SK-N-SH (cell line): ENCODE measurements at regions not wholly inside any gene's neighbourhood (a gene's known extent, or its start where the extent isn't known, plus 50 kb on each side); places are given as distances from the start of the nearest gene placed in this dataset.
"Not testable (repeated sequence)": the region's sequence is repeated elsewhere in the genome, so short reads cannot be mapped to it uniquely, and the experiment has no call there.

ENCODE experiments used
- CTCF ChIA-PET: fragments of 300-600, 350-600 bp; formaldehyde crosslinking; extraction: SDS; loops from one replicate; lab custom pipeline; 2021; lab: Yijun Ruan, JAX
- POLR2A ChIA-PET: fragments of 350-600 bp; sonication (Branson Sonifier 250); formaldehyde crosslinking; extraction: SDS; loops from one replicate; lab custom pipeline; 2020; ENCODE audit warnings: antibody characterized with exemption, inconsistent platforms; lab: Yijun Ruan, JAX
- DNase-seq: peaks from one replicate; pipeline ENCODE4 v3.0.0; 2012
- H2AFZ ChIP-seq: fragments of 200-600 bp; sonication (generic); 2 replicates; pipeline ENCODE4 v1.8.1; 2016; ENCODE audit warnings: antibody characterized with exemption, mild to moderate bottlenecking, low read depth
- H3F3A ChIP-seq: fragments of 200-600 bp; sonication (generic); replicated peaks from 2 replicates; pipeline ENCODE3; 2016; ENCODE audit warnings: antibody characterized with exemption, mild to moderate bottlenecking; ENCODE audit not compliant: insufficient read depth
- H3K27ac ChIP-seq, 2 experiments: fragments of 200-500 bp in 1 of 2; fragments of 200-600 bp in 1 of 2; sonication (Bioruptor generic) in 1 of 2; sonication (generic), shearing (Covaris generic) in 1 of 2; 2 replicates each; pipeline versions ENCODE4 v1.5.1 to v1.6.1; 2014 to 2016; ENCODE audit warnings: low read depth in 2 of 2, inconsistent platforms in 1 of 2, low read length in 1 of 2, mild to moderate bottlenecking in 1 of 2, mixed read lengths in 1 of 2
- H3K27me3 ChIP-seq: fragments of 200-600 bp; sonication (generic), shearing (Covaris generic); 2 replicates; pipeline ENCODE4 v1.6.1; 2016; ENCODE audit warnings: mixed run types; ENCODE audit not compliant: insufficient read depth
- H3K36me3 ChIP-seq, 2 experiments: fragments of 200-500 bp in 1 of 2; fragments of 200-600 bp in 1 of 2; sonication (Bioruptor generic) in 1 of 2; sonication (generic) in 1 of 2; replicated peaks in 1 of 2; 2 replicates each; pipeline versions ENCODE3 to v1.5.1; 2014 to 2016; ENCODE audit warnings: low read length in 1 of 2, mild to moderate bottlenecking in 1 of 2; ENCODE audit not compliant: insufficient read depth in 2 of 2, control insufficient read depth in 1 of 2
- H3K4me1 ChIP-seq, 2 experiments: fragments of 200-500 bp in 1 of 2; fragments of 200-600 bp in 1 of 2; sonication (Bioruptor generic) in 1 of 2; sonication (generic), shearing (Covaris generic) in 1 of 2; 2 replicates each; pipeline versions ENCODE4 v1.5.1 to v1.6.1; 2014 to 2016; ENCODE audit warnings: low read depth in 1 of 2, low read length in 1 of 2, mixed run types in 1 of 2; ENCODE audit not compliant: insufficient read depth in 2 of 2, control insufficient read depth in 1 of 2
- H3K4me2 ChIP-seq: fragments of 200-600 bp; sonication (generic), shearing (Covaris generic); 2 replicates; pipeline ENCODE4 v1.6.1; 2017; ENCODE audit warnings: mixed run types
- H3K4me3 ChIP-seq, 2 experiments: fragments of 200-500 bp in 1 of 2; fragments of 200-600 bp in 1 of 2; sonication (Bioruptor generic) in 1 of 2; sonication (generic), shearing (Covaris generic) in 1 of 2; 2 replicates each; pipeline versions ENCODE4 v1.5.1 to v1.8.1; 2014 to 2016; ENCODE audit warnings: low read depth in 2 of 2, inconsistent platforms in 1 of 2, low read length in 1 of 2, mild to moderate bottlenecking in 1 of 2, mixed read lengths in 1 of 2, moderate library complexity in 1 of 2
- H3K79me2 ChIP-seq: fragments of 200-600 bp; sonication (generic); 2 replicates; pipeline ENCODE4 v1.8.1; 2017; ENCODE audit warnings: mild to moderate bottlenecking; ENCODE audit not compliant: insufficient read depth
- H3K9ac ChIP-seq: fragments of 200-600 bp; sonication (generic); 2 replicates; pipeline ENCODE4 v1.6.1; 2017; ENCODE audit warnings: mixed run types
- H3K9me2 ChIP-seq: fragments of 200-600 bp; sonication (generic); 2 replicates; pipeline ENCODE4 v1.6.1; 2017; ENCODE audit warnings: mixed run types
- H3K9me3 ChIP-seq: fragments of 200-600 bp; sonication (generic); 2 replicates; pipeline ENCODE4 v1.6.1; 2017; ENCODE audit warnings: mixed run types, mild to moderate bottlenecking, moderate library complexity
- H4K20me1 ChIP-seq: fragments of 200-600 bp; sonication (generic); 2 replicates; pipeline ENCODE4 v1.6.1; 2017; ENCODE audit warnings: mild to moderate bottlenecking, mixed run types; ENCODE audit not compliant: insufficient read depth
- ELF1 ChIP-seq: IDR thresholded peaks from 2 replicates; pipeline ENCODE4 v1.4.0; 2012
- FOSL2 ChIP-seq: IDR thresholded peaks from 2 replicates; pipeline ENCODE4 v1.4.0; 2012; ENCODE audit warnings: low read depth, mild to moderate bottlenecking, moderate library complexity, borderline replicate concordance
- JUND ChIP-seq: IDR thresholded peaks from 2 replicates; pipeline ENCODE4 v1.4.0; 2012
- PBX3 ChIP-seq: IDR thresholded peaks from 2 replicates; pipeline ENCODE4; 2012
- RCOR1 ChIP-seq: fragments of 150-350 bp; IDR thresholded peaks from 2 replicates; pipeline ENCODE4 v1.6.1; 2017; ENCODE audit warnings: antibody characterized with exemption, low read length
- REST ChIP-seq: IDR thresholded peaks from 2 replicates; pipeline ENCODE4 v1.6.1; 2012; ENCODE audit warnings: mild to moderate bottlenecking, low read depth, low read length, moderate library complexity
- SMC3 ChIP-seq: IDR thresholded peaks from 2 replicates; pipeline ENCODE4 v1.6.1; 2012; ENCODE audit warnings: low read depth, low read length, improper control_type of control experiment
- TCF12 ChIP-seq: IDR thresholded peaks from 2 replicates; pipeline ENCODE4 v1.4.0; 2012
- USF1 ChIP-seq: IDR thresholded peaks from 2 replicates; pipeline ENCODE4 v1.4.0; 2012; ENCODE audit warnings: low read depth, borderline replicate concordance
- WGBS: methylation state at CpG from one replicate; pipeline ENCODE4 v1.1.6; 2017; ENCODE audit warnings: low lambda C conversion rate; 5-methylcytosine and 5-hydroxymethylcytosine counted together

DNA sequence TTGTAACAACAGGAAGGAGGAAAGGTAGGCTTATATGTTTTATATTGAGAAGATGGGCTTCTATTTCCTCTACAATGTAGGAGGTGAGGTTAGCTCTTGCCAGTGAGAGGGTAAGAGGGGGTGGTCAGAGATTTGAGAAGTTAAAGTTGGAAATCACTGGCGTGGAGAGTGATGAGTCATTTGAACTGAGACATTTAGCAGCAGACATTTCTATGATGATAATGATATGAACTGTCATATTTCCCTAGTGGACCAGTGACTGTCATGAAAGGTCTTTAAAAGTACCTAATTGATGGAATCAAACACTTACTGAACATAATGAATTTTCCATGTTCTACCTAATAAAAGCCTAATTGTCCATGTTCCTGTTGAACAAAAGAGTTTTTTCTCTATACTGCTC, 126.1 kb downstream of the FAM161A start:
- H3K4me3 ChIP-seq = no peak overlapping the region
- no peak overlapping the region for H3K27ac ChIP-seq
- no peaks in the 10 kb centered on the region for H3F3A ChIP-seq
- no peaks in the 10 kb centered on the region for H3K9me2 ChIP-seq
- peak; percentile 62 for TF ChIP-seq PBX3
- no peak for TF ChIP-seq RCOR1
- peak; percentile 47 for TF ChIP-seq JUND
- no peak for TF ChIP-seq SMC3
- TF ChIP-seq FOSL2 = peak; percentile 24; the same call in 1 of the 2 replicates
- TF ChIP-seq ELF1 = no peak
- peak; percentile 60 for TF ChIP-seq TCF12
- ChIA-PET POLR2A (no interaction called here), CTCF (no interaction called here)
- H3K4me1 ChIP-seq = no peaks in the 10 kb centered on the region
- H3K9me3 ChIP-seq = no peaks in the 10 kb centered on the region
- no peak overlapping the region for H3K4me2 ChIP-seq
- H3K36me3 ChIP-seq = no peaks in the 10 kb centered on the region
- no peaks in the 10 kb centered on the region for H3K79me2 ChIP-seq
- no peaks in the 10 kb centered on the region for H4K20me1 ChIP-seq
- no peaks in the 10 kb centered on the region for H3K27me3 ChIP-seq
- H2AFZ ChIP-seq = no peak overlapping the region
- 7% methylated on average over 1 of the region's 1 CpG for WGBS
- no peak for DNase-seq
- H3K9ac ChIP-seq = no peak overlapping the region

GRCh38 chr2:61726456-61727209, 127.2 kb downstream of the FAM161A start:
- H3F3A ChIP-seq = no peaks in the 10 kb centered on the region
- H2AFZ ChIP-seq = no peak overlapping the region
- H3K9me3 ChIP-seq = no peaks in the 10 kb centered on the region
- no peaks in the 10 kb centered on the region for H3K79me2 ChIP-seq
- ChIA-PET CTCF (no interaction called here), POLR2A (no interaction called here)
- H3K36me3 ChIP-seq = no peaks in the 10 kb centered on the region
- H3K4me2 ChIP-seq = no peak overlapping the region
- H3K9ac ChIP-seq = no peak overlapping the region
- peak; percentile 36; the same call in 1 of the 2 replicates for TF ChIP-seq USF1
- TF ChIP-seq REST = no peak
- H3K27ac ChIP-seq = no peak overlapping the region
- WGBS = 91% methylated on average over 1 of the region's 1 CpG
- no peak for DNase-seq
- no peaks in the 10 kb centered on the region for H3K4me1 ChIP-seq
- H3K4me3 ChIP-seq = no peak overlapping the region
- no peaks in the 10 kb centered on the region for H3K27me3 ChIP-seq
- no peaks in the 10 kb centered on the region for H3K9me2 ChIP-seq
- no peaks in the 10 kb centered on the region for H4K20me1 ChIP-seq

DNA sequence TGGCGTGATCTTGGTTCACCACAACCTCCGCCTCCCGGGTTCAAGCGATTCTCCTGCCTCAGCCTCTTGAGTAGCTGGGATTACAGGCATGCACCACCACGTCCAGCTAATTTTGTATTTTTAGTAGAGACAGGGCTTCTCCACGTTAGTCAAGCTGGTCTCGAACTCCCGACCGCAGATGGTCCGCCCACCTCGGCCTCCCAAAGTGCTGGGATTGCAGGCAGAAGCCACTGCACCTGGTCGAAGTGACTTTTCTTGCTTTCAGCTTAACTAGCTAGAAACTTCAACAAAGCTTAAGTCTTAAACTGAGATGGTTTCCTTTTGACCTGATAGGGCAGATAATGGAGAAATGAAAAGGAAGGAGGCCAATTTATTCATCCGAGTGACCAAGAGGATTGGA, 130.5 kb downstream of the FAM161A start:
- H3K79me2 ChIP-seq, H3K27ac ChIP-seq, H3K27me3 ChIP-seq, H3K9me3 ChIP-seq, DNase-seq, H3K4me3 ChIP-seq, H2AFZ ChIP-seq, H4K20me1 ChIP-seq, H3K36me3 ChIP-seq, POLR2A ChIA-PET, H3K4me2 ChIP-seq, H3K9me2 ChIP-seq, H3K4me1 ChIP-seq, H3K9ac ChIP-seq, H3F3A ChIP-seq: not testable (repeated sequence)
- WGBS = 85% methylated on average over 12 of the region's 13 CpGs
- CTCF ChIA-PET = interaction anchor here (0.8 kb wide), 1 partner anchor 588 kb away, joined by 3 read pairs; no protein-coding TSS in a partner anchor
